ENCODE measurements at regions not wholly inside any gene's neighbourhood (a gene's known extent, or its start where the extent isn't known, plus 50 kb on each side); places are given as distances from the start of the nearest gene placed in this dataset.
"Not testable (repeated sequence)": the region's sequence is repeated elsewhere in the genome, so short reads cannot be mapped to it uniquely, and the experiment has no call there.

DNA sequence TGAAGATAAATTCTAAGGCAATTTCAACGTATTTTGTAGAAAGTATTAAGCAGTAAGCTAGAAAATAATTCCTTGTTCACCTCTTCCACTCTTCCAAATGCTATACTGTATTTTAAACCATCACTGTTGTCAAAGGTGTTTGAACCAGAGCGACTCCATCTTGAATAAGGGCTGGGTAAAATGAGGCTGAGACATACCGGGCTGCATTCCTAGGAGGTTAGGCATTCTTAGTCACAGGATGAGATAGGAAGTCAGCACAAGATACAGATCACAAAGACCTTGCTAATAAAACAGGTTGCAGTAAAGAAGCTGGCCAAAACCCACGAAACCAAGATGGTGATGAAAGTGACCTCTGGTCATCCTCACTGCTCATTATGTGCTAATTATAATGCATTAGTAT lies 1045.7 kb upstream of the FLRT2 start:
- not testable (repeated sequence) for TF ChIP-seq EZH2 (IDR thresholded peaks at IDR 0.05; ENCODE audit: borderline replicate concordance, low read length)
- TF ChIP-seq, protein P1, sequence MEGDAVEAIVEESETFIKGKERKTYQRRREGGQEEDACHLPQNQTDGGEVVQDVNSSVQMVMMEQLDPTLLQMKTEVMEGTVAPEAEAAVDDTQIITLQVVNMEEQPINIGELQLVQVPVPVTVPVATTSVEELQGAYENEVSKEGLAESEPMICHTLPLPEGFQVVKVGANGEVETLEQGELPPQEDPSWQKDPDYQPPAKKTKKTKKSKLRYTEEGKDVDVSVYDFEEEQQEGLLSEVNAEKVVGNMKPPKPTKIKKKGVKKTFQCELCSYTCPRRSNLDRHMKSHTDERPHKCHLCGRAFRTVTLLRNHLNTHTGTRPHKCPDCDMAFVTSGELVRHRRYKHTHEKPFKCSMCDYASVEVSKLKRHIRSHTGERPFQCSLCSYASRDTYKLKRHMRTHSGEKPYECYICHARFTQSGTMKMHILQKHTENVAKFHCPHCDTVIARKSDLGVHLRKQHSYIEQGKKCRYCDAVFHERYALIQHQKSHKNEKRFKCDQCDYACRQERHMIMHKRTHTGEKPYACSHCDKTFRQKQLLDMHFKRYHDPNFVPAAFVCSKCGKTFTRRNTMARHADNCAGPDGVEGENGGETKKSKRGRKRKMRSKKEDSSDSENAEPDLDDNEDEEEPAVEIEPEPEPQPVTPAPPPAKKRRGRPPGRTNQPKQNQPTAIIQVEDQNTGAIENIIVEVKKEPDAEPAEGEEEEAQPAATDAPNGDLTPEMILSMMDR (IDR thresholded peaks at IDR 0.05; ENCODE audit: low read length), result not testable (repeated sequence)
